Activated CD8-positive, alpha-beta T cell treated with anti-CD3 and anti-CD28 coated beads for 36 hours (primary cell): ENCODE measurements at regions not wholly inside any gene's neighbourhood (a gene's known extent, or its start where the extent isn't known, plus 50 kb on each side); places are given as distances from the start of the nearest gene placed in this dataset.

ENCODE experiments used
- ATAC-seq: fragments of 200-7000 bp; cut with Tn5 transposase; one replicate; pipeline ENCODE4 v1.10.0; 2021; ENCODE audit warnings: mild to moderate bottlenecking, moderate library complexity
- CTCF ChIA-PET: fragments of 350-600 bp; sonication (Branson Sonifier 250); formaldehyde crosslinking; loops from one replicate; lab custom pipeline; 2021; ENCODE audit warnings: antibody characterized with exemption; lab: Charles Lee
- POLR2A ChIA-PET: fragments of 350-600 bp; sonication (Branson Sonifier 250); formaldehyde crosslinking; loops from one replicate; lab custom pipeline; 2021; ENCODE audit warnings: antibody characterized with exemption; lab: Charles Lee
- DNase-seq: peaks from one replicate; pipeline ENCODE4 v3.0.0-alpha.2; 2020
- H3K27ac Mint-ChIP-seq: one replicate; pipeline ENCODE4 v1.8.0; 2021; ENCODE audit warnings: mild to moderate bottlenecking, mixed read lengths
- H3K27me3 Mint-ChIP-seq: one replicate; pipeline ENCODE4 v1.8.0; 2021; ENCODE audit warnings: mixed read lengths
- H3K36me3 Mint-ChIP-seq: one replicate; pipeline ENCODE4 v1.8.0; 2021; ENCODE audit warnings: low read depth, mixed read lengths
- H3K4me1 Mint-ChIP-seq: one replicate; pipeline ENCODE4 v1.8.0; 2021; ENCODE audit warnings: low read depth, mixed read lengths
- H3K4me3 Mint-ChIP-seq: one replicate; pipeline ENCODE4 v1.8.0; 2021; ENCODE audit warnings: mild to moderate bottlenecking, moderate library complexity, mixed read lengths
- H3K9me3 Mint-ChIP-seq: one replicate; pipeline ENCODE4 v1.8.0; 2021; ENCODE audit warnings: mixed read lengths
- intact Hi-C: fragments of 100-400 bp; cut with micrococcal nuclease; formaldehyde crosslinking; loops from one replicate; pipeline ENCODE4 v1.10.0; 2022
- TF ChIP-seq, protein P1 (sequence below): fragments of 200-600 bp; IDR thresholded peaks from one replicate; pipeline ENCODE4 v1.8.0; 2022; ENCODE audit warnings: antibody characterized with exemption, mild to moderate bottlenecking

DNA sequence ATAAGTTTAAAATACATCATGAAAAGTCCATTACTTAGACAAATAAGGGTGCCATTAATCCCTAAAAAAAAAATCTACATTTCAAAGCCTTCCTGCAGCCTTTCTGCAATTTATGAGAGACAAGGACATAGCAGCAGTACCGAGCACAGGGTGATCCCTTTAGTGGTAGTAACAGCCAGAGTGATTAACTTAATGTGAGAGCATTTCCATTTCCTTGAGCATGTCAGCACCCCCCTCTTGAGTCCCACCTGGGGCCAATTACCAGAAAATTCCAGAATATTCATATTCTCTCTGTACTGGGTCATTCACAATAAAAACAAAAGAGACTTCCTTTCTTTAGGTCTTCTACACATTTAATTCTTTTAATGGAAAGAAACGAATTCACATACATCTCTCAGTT, 546.9 kb upstream of the CCDC54 start:
- Mint-ChIP-seq H3K4me1 (peaks cover 2% of the 10 kb centered on the region), H3K27ac (no peak overlapping the region), H3K36me3 (no peaks in the 10 kb centered on the region), H3K4me3 (no peak overlapping the region), H3K9me3 (peaks cover 13% of the 10 kb centered on the region), H3K27me3 (no peaks in the 10 kb centered on the region)
- POLR2A ChIA-PET: no interaction called here
- intact Hi-C loops: no loop called here
- DNase-seq (no peak), ATAC-seq (no peak)
- TF ChIP-seq, protein P1, sequence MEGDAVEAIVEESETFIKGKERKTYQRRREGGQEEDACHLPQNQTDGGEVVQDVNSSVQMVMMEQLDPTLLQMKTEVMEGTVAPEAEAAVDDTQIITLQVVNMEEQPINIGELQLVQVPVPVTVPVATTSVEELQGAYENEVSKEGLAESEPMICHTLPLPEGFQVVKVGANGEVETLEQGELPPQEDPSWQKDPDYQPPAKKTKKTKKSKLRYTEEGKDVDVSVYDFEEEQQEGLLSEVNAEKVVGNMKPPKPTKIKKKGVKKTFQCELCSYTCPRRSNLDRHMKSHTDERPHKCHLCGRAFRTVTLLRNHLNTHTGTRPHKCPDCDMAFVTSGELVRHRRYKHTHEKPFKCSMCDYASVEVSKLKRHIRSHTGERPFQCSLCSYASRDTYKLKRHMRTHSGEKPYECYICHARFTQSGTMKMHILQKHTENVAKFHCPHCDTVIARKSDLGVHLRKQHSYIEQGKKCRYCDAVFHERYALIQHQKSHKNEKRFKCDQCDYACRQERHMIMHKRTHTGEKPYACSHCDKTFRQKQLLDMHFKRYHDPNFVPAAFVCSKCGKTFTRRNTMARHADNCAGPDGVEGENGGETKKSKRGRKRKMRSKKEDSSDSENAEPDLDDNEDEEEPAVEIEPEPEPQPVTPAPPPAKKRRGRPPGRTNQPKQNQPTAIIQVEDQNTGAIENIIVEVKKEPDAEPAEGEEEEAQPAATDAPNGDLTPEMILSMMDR: no peak
- CTCF ChIA-PET: no interaction called here

DNA sequence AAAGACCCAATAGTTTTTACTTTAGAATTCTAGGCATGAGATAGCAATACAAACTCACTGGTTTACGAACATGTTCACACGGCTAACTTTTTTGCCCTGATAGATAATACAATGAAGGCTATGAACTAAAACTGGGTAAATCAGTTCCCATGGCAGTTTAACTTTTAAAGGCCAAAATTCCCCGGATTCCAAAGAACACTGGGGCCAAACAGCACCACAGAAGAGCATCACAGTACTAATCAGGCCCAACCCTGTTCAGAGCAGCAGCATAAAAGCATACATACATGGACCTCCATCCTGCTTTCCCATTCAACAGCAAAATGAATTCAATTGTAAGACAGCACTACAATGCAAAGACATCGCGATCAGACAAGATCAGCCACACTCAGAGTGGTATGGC, 540.3 kb upstream of the CCDC54 start:
- CTCF ChIA-PET: no interaction called here
- ATAC-seq (no peak), DNase-seq (no peak)
- POLR2A ChIA-PET: no interaction called here
- no peak overlapping the region for H3K4me3 Mint-ChIP-seq
- no peaks in the 10 kb centered on the region for H3K36me3 Mint-ChIP-seq
- no peak overlapping the region for H3K27ac Mint-ChIP-seq
- no peaks in the 10 kb centered on the region for H3K27me3 Mint-ChIP-seq
- intact Hi-C loops: no loop called here
- no peaks in the 10 kb centered on the region for H3K4me1 Mint-ChIP-seq
- peaks cover 13% of the 10 kb centered on the region for H3K9me3 Mint-ChIP-seq
- TF ChIP-seq, protein P1: no peak

DNA sequence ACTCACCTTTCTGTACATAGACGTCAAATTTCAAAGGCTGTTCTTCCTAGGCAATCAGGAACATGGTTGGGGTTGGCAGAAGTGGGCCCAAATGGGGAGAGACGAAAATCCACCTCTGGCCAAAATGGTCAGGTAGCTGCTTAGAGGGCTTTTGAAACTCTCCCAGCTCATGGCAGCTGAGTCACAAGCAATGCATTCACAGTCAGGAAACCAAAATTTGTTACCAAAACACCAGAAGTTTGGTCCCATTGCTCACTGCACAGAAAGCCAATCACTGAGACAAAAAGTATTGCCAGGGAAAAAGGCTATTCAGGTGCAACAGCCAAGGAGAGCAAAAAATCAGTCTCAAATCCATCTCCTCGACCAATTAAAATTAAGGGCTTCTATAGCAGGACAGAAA, 539.6 kb upstream of the CCDC54 start:
- H3K4me1 Mint-ChIP-seq: no peaks in the 10 kb centered on the region
- H3K9me3 Mint-ChIP-seq: peaks cover 6% of the 10 kb centered on the region
- no peaks in the 10 kb centered on the region for H3K36me3 Mint-ChIP-seq
- no peak overlapping the region for H3K27ac Mint-ChIP-seq
- TF ChIP-seq, protein P1: no peak
- ChIA-PET POLR2A (no interaction called here), CTCF (no interaction called here)
- no peaks in the 10 kb centered on the region for H3K27me3 Mint-ChIP-seq
- DNase-seq (no peak), ATAC-seq (no peak)
- intact Hi-C loops: no loop called here
- no peak overlapping the region for H3K4me3 Mint-ChIP-seq

DNA sequence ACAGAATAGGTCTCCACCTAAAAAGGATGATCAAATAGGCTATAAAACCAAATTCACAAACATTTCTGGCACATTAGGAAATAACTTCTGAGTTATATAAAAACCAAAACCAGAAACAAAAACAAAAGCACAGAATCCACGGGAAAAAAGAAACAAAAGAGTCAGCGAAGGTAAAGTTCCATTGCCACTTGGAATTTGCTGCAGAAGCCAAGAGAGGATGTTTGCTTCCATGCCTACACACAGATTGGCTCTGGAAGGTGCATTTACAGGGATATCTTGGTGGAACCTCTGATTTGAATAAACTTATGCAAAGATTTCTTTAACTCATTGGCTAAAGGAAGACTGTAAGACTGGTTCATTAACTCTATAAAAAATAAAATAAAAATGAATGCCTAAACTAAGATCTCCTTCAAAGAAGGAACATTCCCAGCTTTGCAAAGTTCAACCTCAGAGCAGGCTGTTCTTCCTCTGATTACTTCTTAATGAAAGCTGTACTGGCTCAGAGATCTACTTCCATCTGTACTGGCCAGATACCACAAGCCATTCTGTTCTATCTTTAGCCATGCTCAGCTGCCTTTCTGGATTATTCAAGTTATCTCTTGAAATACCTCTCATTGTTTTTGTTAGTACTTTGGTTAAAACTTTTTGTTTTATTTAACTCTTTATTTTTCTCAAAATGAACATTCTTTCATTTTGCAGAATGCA, 537.5 kb upstream of the CCDC54 start:
- POLR2A ChIA-PET: no interaction called here
- DNase-seq (no peak), ATAC-seq (no peak)
- TF ChIP-seq, protein P1: no peak
- peaks cover 3% of the 10 kb centered on the region for H3K9me3 Mint-ChIP-seq
- H3K27me3 Mint-ChIP-seq: no peaks in the 10 kb centered on the region
- CTCF ChIA-PET: no interaction called here
- no peaks in the 10 kb centered on the region for H3K4me1 Mint-ChIP-seq
- no peak overlapping the region for H3K27ac Mint-ChIP-seq
- no peak overlapping the region for H3K4me3 Mint-ChIP-seq
- intact Hi-C loops: no loop called here
- H3K36me3 Mint-ChIP-seq: no peaks in the 10 kb centered on the region

DNA sequence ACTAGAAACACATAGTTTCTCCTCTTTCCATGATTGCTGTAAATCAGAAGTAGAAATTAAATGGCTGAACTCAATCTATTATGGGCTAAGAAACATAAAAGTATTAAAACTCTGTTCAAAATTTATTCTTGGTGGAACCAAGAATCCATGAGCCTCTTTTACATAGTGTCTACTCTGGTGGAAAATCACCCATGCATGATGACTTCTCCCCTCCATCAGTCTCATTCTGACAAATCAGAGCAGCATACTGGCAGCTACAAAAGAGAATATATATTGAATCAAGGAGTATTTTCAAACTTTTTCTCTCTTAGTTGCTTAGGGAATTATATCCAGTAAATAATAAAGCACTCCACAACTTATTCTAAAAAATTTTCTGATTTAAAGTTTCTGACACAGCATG, 536.9 kb upstream of the CCDC54 start:
- Mint-ChIP-seq H3K4me3 (no peak overlapping the region), H3K27ac (no peak overlapping the region), H3K9me3 (peaks cover 3% of the 10 kb centered on the region), H3K4me1 (no peaks in the 10 kb centered on the region), H3K36me3 (no peaks in the 10 kb centered on the region), H3K27me3 (no peaks in the 10 kb centered on the region)
- DNase-seq (no peak), ATAC-seq (no peak)
- ChIA-PET CTCF (no interaction called here), POLR2A (no interaction called here)
- TF ChIP-seq, protein P1: no peak
- intact Hi-C loops: no loop called here
